ENCODE measurements at regions not wholly inside any gene's neighbourhood (a gene's known extent, or its start where the extent isn't known, plus 50 kb on each side); places are given as distances from the start of the nearest gene placed in this dataset.

DNA sequence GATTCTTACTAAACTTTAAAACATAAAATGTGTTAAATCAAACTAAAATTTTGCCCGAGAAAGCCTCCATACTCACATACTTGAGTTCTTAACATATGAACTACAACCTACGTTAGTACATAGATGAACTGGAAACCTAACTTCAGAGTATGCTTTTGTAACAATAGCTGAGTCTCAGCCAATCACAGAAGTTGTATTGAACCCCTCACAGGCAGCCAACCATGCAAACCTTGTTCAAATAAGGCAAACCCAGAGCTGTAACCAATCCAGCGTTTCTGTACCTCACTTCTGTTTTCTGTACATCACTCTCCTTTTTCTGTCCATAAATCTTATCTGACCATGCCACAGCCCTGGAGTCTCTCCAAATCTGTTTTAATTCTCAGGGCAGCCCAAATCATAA is 157.3 kb upstream of the COL1A2 start:
- Histone ChIP-seq H3K27me3 (ENCODE audit: insufficient read depth, low read length) (peaks cover 83% of the 10 kb centered on the region), H3K4me3 (ENCODE audit: low read length) (no peak overlapping the region), H3K9ac (ENCODE audit: low read depth, low read length) (no peak overlapping the region), H3K9me3 (ENCODE audit: insufficient read depth, low read depth, low read length) (no peaks in the 10 kb centered on the region), H3K36me3 (ENCODE audit: insufficient read depth, low read depth, low read length) (no peaks in the 10 kb centered on the region), H3K4me1 (ENCODE audit: insufficient read depth, low read length) (no peaks in the 10 kb centered on the region), H3K27ac (ENCODE audit: low read length) (no peak overlapping the region)

DNA sequence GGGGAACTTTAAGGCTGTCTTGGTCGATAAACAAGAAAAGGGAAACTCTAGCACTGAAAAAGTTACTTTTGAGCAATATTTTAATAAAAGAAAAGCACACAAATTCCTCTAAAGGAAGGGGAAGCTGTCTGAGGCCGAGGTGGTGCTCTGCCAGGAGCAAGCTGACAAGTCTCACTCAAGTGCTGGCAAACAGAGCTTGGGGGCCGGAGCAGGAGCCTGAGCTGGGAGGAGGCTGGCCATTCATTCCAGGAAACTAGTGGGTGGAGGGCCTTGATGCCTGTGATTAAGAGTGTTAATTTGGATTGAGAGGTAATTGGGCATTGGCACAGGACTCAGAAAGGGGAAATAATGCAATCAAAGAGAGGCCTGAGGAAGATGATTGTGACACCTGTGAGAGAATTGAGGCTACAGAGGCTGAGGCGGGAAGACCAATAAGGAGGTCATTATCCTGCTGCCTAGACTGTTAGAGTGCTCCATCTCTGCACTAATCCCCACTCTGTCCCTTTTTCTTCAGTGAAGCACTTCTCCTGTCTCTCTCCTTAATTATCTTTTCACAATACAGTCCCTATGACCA is 154.9 kb upstream of the COL1A2 start:
- Histone ChIP-seq H3K36me3 (ENCODE audit: insufficient read depth, low read depth, low read length) (no peaks in the 10 kb centered on the region), H3K27ac (ENCODE audit: low read length) (no peak overlapping the region), H3K4me3 (ENCODE audit: low read length) (no peak overlapping the region), H3K27me3 (ENCODE audit: insufficient read depth, low read length) (peaks cover 59% of the 10 kb centered on the region), H3K9me3 (ENCODE audit: insufficient read depth, low read depth, low read length) (no peaks in the 10 kb centered on the region), H3K9ac (ENCODE audit: low read depth, low read length) (no peak overlapping the region), H3K4me1 (ENCODE audit: insufficient read depth, low read length) (no peaks in the 10 kb centered on the region)

DNA sequence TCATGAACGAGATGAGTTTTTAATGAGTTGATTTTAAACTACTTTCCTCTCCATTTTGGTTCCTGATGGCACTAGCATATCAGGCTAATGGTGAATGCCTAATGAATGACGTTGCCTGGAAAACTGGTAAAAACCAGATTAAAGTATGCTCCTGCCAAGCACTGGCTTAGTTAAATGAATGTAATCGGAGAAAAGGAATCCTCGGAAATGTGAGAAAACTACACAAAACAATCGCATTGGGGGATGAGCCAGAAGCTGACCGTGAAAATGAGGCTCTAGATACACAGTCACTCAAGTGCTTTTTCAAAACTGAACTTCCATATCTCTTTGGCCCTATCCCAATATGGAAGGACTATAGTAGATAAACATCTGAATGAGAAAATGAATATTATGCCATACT is 153.8 kb upstream of the COL1A2 start:
- no peaks in the 10 kb centered on the region for H3K9me3 ChIP-seq (ENCODE audit: insufficient read depth, low read depth, low read length)
- no peaks in the 10 kb centered on the region for H3K4me1 ChIP-seq (ENCODE audit: insufficient read depth, low read length)
- H3K9ac ChIP-seq (ENCODE audit: low read depth, low read length) = no peak overlapping the region
- H3K27ac ChIP-seq (ENCODE audit: low read length) = no peak overlapping the region
- no peaks in the 10 kb centered on the region for H3K36me3 ChIP-seq (ENCODE audit: insufficient read depth, low read depth, low read length)
- no peak overlapping the region for H3K4me3 ChIP-seq (ENCODE audit: low read length)
- peaks cover 48% of the 10 kb centered on the region for H3K27me3 ChIP-seq (ENCODE audit: insufficient read depth, low read length)

DNA sequence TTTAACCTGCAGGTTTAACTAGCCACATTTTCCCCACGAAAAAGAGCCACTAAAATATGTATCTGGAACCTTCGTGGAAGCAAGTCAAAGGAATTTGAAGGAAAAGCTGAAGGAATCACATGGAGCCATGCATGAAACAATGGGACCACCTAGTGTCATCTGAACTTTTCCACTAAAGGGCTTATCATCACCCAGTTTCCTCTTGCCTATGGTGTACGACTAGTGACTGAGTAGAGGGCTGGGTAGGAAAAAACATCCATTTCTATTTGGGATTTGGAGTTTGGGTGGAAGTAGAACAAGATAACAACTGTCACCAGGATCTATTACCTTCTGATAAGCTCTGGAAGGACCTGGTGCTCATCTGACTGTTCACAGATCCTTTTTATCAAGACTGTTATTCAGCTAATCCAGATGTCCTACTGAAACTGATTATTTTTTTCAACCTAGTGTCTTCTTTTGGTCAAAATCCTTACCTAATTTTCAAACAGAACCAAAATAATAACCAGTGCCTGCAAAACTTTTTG is 153.2 kb upstream of the COL1A2 start:
- no peak overlapping the region for H3K4me3 ChIP-seq (ENCODE audit: low read length)
- H3K9me3 ChIP-seq (ENCODE audit: insufficient read depth, low read depth, low read length) = no peaks in the 10 kb centered on the region
- peaks cover 42% of the 10 kb centered on the region for H3K27me3 ChIP-seq (ENCODE audit: insufficient read depth, low read length)
- no peak overlapping the region for H3K9ac ChIP-seq (ENCODE audit: low read depth, low read length)
- no peaks in the 10 kb centered on the region for H3K4me1 ChIP-seq (ENCODE audit: insufficient read depth, low read length)
- H3K36me3 ChIP-seq (ENCODE audit: insufficient read depth, low read depth, low read length) = no peaks in the 10 kb centered on the region
- no peak overlapping the region for H3K27ac ChIP-seq (ENCODE audit: low read length)

DNA sequence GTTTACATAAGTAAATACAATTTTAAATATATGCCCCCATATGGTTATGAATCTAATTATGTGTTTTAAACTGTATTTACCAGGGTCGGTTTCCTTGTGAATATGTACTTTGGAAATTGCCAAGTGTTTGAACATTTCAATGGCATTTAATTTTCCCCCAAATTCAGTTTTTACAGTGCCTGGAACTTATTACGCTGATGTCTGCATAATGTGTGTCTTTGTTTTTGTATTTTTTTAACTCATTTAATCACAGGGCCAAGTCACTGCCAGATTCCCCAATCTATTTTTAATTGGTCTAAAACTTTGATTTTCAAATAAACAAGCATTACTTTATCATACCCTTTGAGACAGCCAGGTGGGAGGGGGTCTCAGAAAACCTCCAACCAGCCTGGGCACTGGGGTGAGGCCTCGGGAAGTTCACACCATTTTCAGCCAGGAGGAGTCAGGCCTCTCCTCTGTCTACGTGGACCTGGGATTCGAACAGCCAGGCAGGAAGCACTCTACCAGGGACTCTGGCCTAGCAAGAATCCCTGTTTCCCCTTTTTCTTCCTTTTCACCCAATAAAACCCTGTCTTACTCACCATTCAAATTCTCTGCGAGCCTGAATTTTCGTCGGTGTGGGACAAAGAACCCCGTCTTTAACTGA is 151.5 kb upstream of the COL1A2 start:
- H3K27me3 ChIP-seq (ENCODE audit: insufficient read depth, low read length) = peaks cover 25% of the 10 kb centered on the region
- H3K27ac ChIP-seq (ENCODE audit: low read length) = no peak overlapping the region
- H3K4me1 ChIP-seq (ENCODE audit: insufficient read depth, low read length) = no peaks in the 10 kb centered on the region
- no peaks in the 10 kb centered on the region for H3K36me3 ChIP-seq (ENCODE audit: insufficient read depth, low read depth, low read length)
- H3K9ac ChIP-seq (ENCODE audit: low read depth, low read length) = no peak overlapping the region
- H3K9me3 ChIP-seq (ENCODE audit: insufficient read depth, low read depth, low read length) = no peaks in the 10 kb centered on the region
- no peak overlapping the region for H3K4me3 ChIP-seq (ENCODE audit: low read length)

DNA sequence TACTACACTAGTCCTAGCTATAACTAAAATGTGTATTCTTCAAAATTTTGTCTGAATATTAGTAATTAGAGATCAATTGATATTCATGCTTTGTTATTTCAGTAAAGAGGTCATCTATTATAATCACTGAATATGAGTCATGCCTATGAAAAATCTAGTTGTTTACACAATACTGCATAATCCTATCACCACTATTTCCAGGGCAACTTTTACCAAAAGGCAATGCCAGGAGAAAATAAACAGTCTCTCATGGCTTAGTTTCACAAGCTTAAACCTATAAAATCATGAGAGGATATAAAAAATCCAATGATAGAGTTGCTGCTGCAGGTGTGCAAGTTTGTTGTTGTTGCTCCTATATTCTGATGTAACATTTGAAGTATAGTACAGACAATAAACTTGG is 149.9 kb upstream of the COL1A2 start:
- Histone ChIP-seq H3K4me3 (ENCODE audit: low read length) (no peak overlapping the region), H3K9me3 (ENCODE audit: insufficient read depth, low read depth, low read length) (no peaks in the 10 kb centered on the region), H3K36me3 (ENCODE audit: insufficient read depth, low read depth, low read length) (no peaks in the 10 kb centered on the region), H3K4me1 (ENCODE audit: insufficient read depth, low read length) (no peaks in the 10 kb centered on the region), H3K27me3 (ENCODE audit: insufficient read depth, low read length) (peaks cover 9% of the 10 kb centered on the region), H3K9ac (ENCODE audit: low read depth, low read length) (no peak overlapping the region), H3K27ac (ENCODE audit: low read length) (no peak overlapping the region)

DNA sequence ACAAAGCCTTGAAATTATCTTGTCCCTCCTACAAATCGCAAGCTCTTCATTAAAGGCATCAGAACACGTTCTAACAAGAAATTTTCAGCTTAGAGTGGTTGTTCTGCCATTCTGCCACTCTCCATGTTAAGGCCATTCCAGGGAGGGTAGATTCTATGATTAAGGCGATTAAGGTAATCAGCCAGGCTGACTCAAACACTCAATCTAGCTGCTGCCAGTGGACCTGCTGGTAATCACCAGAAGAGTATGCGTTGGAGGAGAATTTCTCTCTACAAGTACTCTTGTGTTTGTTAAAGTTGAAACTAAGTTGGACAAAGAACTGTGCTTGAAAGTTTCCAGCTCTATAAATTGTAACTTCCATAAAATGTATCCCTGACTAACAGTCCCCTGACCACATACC is 149.2 kb upstream of the COL1A2 start:
- peaks cover 3% of the 10 kb centered on the region; the same call in 1 of the 2 replicates for H3K27me3 ChIP-seq (ENCODE audit: insufficient read depth, low read length)
- H3K4me1 ChIP-seq (ENCODE audit: insufficient read depth, low read length) = no peaks in the 10 kb centered on the region
- H3K9ac ChIP-seq (ENCODE audit: low read depth, low read length) = no peak overlapping the region
- H3K36me3 ChIP-seq (ENCODE audit: insufficient read depth, low read depth, low read length) = no peaks in the 10 kb centered on the region
- no peak overlapping the region for H3K27ac ChIP-seq (ENCODE audit: low read length)
- H3K9me3 ChIP-seq (ENCODE audit: insufficient read depth, low read depth, low read length) = no peaks in the 10 kb centered on the region
- no peak overlapping the region for H3K4me3 ChIP-seq (ENCODE audit: low read length)

DNA sequence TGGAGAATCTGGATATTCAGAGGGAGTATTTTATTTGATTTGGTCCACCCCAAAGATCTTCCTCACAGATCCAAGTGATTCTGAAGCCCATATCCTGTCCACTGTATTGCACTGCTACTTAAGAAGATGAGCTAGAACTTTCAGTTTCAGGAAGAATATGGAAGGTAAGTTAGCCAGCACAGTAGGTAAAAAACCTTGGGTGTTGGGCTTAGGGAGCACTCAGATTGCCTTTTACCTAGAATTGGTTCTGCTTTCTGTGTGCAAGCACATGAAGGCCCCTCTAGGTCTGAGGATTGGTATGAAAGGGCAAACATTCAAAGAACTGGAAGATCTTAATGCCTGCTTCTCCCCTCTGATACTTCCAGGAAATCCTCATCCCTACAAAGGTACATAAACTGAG is 146.7 kb upstream of the COL1A2 start:
- H3K4me3 ChIP-seq (ENCODE audit: low read length) = no peak overlapping the region
- H3K36me3 ChIP-seq (ENCODE audit: insufficient read depth, low read depth, low read length) = no peaks in the 10 kb centered on the region
- H3K27ac ChIP-seq (ENCODE audit: low read length) = no peak overlapping the region
- H3K9me3 ChIP-seq (ENCODE audit: insufficient read depth, low read depth, low read length) = no peaks in the 10 kb centered on the region
- H3K9ac ChIP-seq (ENCODE audit: low read depth, low read length) = no peak overlapping the region
- H3K27me3 ChIP-seq (ENCODE audit: insufficient read depth, low read length) = no peaks in the 10 kb centered on the region
- peaks cover 8% of the 10 kb centered on the region; the same call in 1 of the 2 replicates for H3K4me1 ChIP-seq (ENCODE audit: insufficient read depth, low read length)

DNA sequence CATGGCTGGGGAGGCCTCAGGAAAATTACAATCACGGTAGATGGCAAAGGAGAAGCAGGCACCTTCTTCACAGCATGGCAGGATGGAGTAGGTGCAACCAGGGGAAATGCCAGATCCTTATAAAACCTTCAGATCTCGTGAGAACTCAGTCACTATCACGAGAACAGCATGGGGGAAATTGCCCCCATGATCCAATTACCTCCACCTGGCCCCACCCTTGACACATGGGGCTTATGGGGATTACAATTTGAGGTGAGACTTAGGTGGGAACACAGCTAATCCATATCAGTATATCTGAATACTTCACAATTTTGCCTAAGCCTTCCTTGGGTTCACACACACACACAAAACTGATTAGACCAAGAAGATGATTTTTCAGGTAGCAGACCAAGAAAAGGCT is 145.1 kb upstream of the COL1A2 start:
- Histone ChIP-seq H3K4me3 (ENCODE audit: low read length) (no peak overlapping the region), H3K27me3 (ENCODE audit: insufficient read depth, low read length) (no peaks in the 10 kb centered on the region), H3K4me1 (ENCODE audit: insufficient read depth, low read length) (peaks cover 8% of the 10 kb centered on the region; the same call in 1 of the 2 replicates), H3K36me3 (ENCODE audit: insufficient read depth, low read depth, low read length) (no peaks in the 10 kb centered on the region), H3K27ac (ENCODE audit: low read length) (no peak overlapping the region), H3K9me3 (ENCODE audit: insufficient read depth, low read depth, low read length) (no peaks in the 10 kb centered on the region), H3K9ac (ENCODE audit: low read depth, low read length) (no peak overlapping the region)

DNA sequence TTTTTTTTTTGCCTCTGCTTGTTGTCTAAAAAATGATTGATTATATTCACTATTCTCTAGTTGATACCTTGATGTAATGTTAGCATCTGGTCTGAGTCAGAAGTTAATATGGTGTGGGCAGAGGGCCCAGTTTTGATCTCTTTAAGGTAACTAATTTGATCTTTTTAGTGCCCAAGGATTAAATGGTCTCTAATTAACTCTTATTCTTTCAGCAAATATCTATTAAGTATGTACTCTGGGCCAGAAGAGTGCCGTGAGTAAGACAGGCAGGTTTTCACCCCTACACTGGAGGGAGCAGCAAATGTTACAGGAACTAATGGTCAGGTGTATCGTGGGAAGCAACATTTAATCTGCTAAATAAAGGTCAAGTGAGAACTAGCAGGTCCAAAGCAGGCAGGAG is 144.6 kb upstream of the COL1A2 start:
- H3K4me1 ChIP-seq (ENCODE audit: insufficient read depth, low read length) = peaks cover 8% of the 10 kb centered on the region; the same call in 1 of the 2 replicates
- H3K27me3 ChIP-seq (ENCODE audit: insufficient read depth, low read length) = no peaks in the 10 kb centered on the region
- H3K9ac ChIP-seq (ENCODE audit: low read depth, low read length) = no peak overlapping the region
- no peak overlapping the region for H3K4me3 ChIP-seq (ENCODE audit: low read length)
- no peaks in the 10 kb centered on the region for H3K36me3 ChIP-seq (ENCODE audit: insufficient read depth, low read depth, low read length)
- H3K9me3 ChIP-seq (ENCODE audit: insufficient read depth, low read depth, low read length) = no peaks in the 10 kb centered on the region
- no peak overlapping the region for H3K27ac ChIP-seq (ENCODE audit: low read length)

DNA sequence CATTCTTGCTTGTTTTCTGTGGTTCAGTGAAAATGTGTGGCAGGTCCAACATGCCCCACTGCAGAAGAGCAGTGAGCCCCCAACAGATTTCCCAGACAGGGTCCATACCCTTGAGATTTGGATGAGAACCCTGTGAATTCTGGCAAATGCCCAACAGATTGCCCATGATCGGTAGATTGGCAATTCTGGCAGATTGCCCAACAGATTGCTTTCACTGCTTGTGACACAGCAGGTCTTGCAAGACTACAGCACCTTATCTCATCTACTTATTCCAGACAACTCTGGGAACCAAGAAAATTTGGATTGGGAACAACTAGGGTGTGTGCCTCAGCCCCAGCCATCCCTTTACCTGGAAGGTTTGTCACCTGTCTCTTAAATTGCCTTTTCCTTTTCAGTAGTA is 143.7 kb upstream of the COL1A2 start:
- no peaks in the 10 kb centered on the region for H3K36me3 ChIP-seq (ENCODE audit: insufficient read depth, low read depth, low read length)
- no peaks in the 10 kb centered on the region for H3K27me3 ChIP-seq (ENCODE audit: insufficient read depth, low read length)
- no peak overlapping the region for H3K27ac ChIP-seq (ENCODE audit: low read length)
- peaks cover 8% of the 10 kb centered on the region; the same call in 1 of the 2 replicates for H3K4me1 ChIP-seq (ENCODE audit: insufficient read depth, low read length)
- no peak overlapping the region for H3K4me3 ChIP-seq (ENCODE audit: low read length)
- no peak overlapping the region for H3K9ac ChIP-seq (ENCODE audit: low read depth, low read length)
- no peaks in the 10 kb centered on the region for H3K9me3 ChIP-seq (ENCODE audit: insufficient read depth, low read depth, low read length)

DNA sequence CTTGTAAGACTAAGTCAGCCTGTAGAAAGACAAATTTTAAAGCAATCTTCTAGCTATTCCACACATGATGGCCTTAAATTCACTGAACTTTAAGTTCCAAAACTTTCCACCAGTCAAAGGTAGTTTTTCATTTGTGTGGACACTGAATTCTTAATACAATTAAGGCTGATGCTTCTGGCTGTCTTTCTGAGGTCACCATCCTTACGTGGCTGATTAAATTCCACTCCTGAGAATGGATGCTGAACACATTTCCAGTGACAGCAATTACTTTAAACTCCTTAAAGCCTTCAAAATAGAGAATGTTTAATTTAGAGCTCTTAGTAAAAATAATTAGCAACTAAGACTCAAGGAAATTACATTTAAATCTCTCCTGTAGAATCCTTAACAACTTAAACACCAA is 142.6 kb upstream of the COL1A2 start:
- peaks cover 8% of the 10 kb centered on the region; the same call in 1 of the 2 replicates for H3K4me1 ChIP-seq (ENCODE audit: insufficient read depth, low read length)
- no peaks in the 10 kb centered on the region for H3K36me3 ChIP-seq (ENCODE audit: insufficient read depth, low read depth, low read length)
- no peaks in the 10 kb centered on the region for H3K27me3 ChIP-seq (ENCODE audit: insufficient read depth, low read length)

More for the DNA sequence above, 142.6 kb upstream of the COL1A2 start:
- Histone ChIP-seq H3K4me3 (ENCODE audit: low read length) (no peak overlapping the region), H3K9ac (ENCODE audit: low read depth, low read length) (no peak overlapping the region), H3K9me3 (ENCODE audit: insufficient read depth, low read depth, low read length) (no peaks in the 10 kb centered on the region), H3K27ac (ENCODE audit: low read length) (no peak overlapping the region)
